Right lobe of liver (tissue), 4 donors: ENCODE measurements at regions not wholly inside any gene's neighbourhood (a gene's known extent, or its start where the extent isn't known, plus 50 kb on each side); places are given as distances from the start of the nearest gene placed in this dataset.

Experiments
- CTCF ChIP-seq, 4 donors: fragments of 200-600 bp in 3 of 4; fragments of 450-650 bp in 1 of 4; IDR thresholded peaks; one replicate each; pipeline versions ENCODE4 v1.5.1 to v1.8.0; 2016 to 2022; ENCODE audit warnings: antibody characterized with exemption in 4 of 4, mild to moderate bottlenecking in 2 of 4
- POLR2A ChIP-seq: fragments of 450-650 bp; IDR thresholded peaks from one replicate; pipeline ENCODE4 v1.6.1; 2017; ENCODE audit warnings: antibody characterized with exemption, mild to moderate bottlenecking
- donor health status: DM: no; HTN: no; CAD: no.
- donor health status: DM: no; HTN: no; CAD: no.
- donor health status: DM: no; HTN: yes; CAD: no.

- TF ChIP-seq CTCF (IDR thresholded peaks at IDR 0.05), result no peak
- no peak for TF ChIP-seq POLR2A
These were observed 396.8 kb downstream of the NUAK1 start for GRCh38 chr12:105741786-105742566.
